H1 (cell line): ENCODE measurements at regions not wholly inside any gene's neighbourhood (a gene's known extent, or its start where the extent isn't known, plus 50 kb on each side); places are given as distances from the start of the nearest gene placed in this dataset.

ENCODE experiments used
- CTCF ChIA-PET: fragments of 300-600 bp; sonication (Branson Sonifier 250); formaldehyde crosslinking; loops from one replicate; lab custom pipeline; 2021; ENCODE audit not compliant: partially characterized antibody; lab: Charles Lee
- POLR2A ChIA-PET: fragments of 300-600 bp; sonication (Branson Sonifier 250); formaldehyde crosslinking; loops from one replicate; lab custom pipeline; 2021; ENCODE audit warnings: inconsistent platforms; ENCODE audit not compliant: partially characterized antibody; lab: Charles Lee
- DNase-seq, 2 experiments: peaks; one replicate each; pipeline versions ENCODE4 v3.0.0 to v3.0.0-alpha.2; 2010 to 2022; ENCODE audit warnings: low spot score in 2 of 2, low read depth in 1 of 2, mixed read lengths in 1 of 2
- FAIRE-seq: peaks from 2 replicates; lab custom pipeline; 2011; peaks lifted over from hg19 to GRCh38; lab: Jason Lieb, UNC
- H2AFZ ChIP-seq: 2 replicates; pipeline ENCODE4 v1.8.1; 2012; ENCODE audit warnings: low read length, inconsistent platforms
- H2AK5ac ChIP-seq: 2 replicates; pipeline ENCODE4 v1.6.1; 2013; ENCODE audit warnings: low read depth, low read length
- H2BK120ac ChIP-seq: replicated peaks from 2 replicates; pipeline ENCODE3; 2013; ENCODE audit warnings: low read depth, low read length, inconsistent platforms
- H2BK12ac ChIP-seq: 2 replicates; pipeline ENCODE4 v1.6.1; 2013; ENCODE audit warnings: low read depth, low read length
- H2BK15ac ChIP-seq: 2 replicates; pipeline ENCODE4 v1.6.1; 2013; ENCODE audit warnings: low read length
- H2BK20ac ChIP-seq: 2 replicates; pipeline ENCODE4 v1.6.1; 2013; ENCODE audit warnings: low read length
- H2BK5ac ChIP-seq: 2 replicates; pipeline ENCODE4 v1.6.1; 2013; ENCODE audit warnings: low read depth, low read length
- H3K14ac ChIP-seq: 2 replicates; pipeline ENCODE4 v1.6.1; 2013; ENCODE audit warnings: inconsistent platforms; ENCODE audit not compliant: insufficient read length
- H3K18ac ChIP-seq: 2 replicates; pipeline ENCODE4 v1.6.1; 2013; ENCODE audit warnings: low read length; ENCODE audit errors: extremely low read depth
- H3K23ac ChIP-seq: 2 replicates; pipeline ENCODE4 v1.6.1; 2013; ENCODE audit warnings: inconsistent platforms; ENCODE audit not compliant: insufficient read length
- H3K23me2 ChIP-seq: 2 replicates; pipeline ENCODE4 v1.6.1; 2013; ENCODE audit warnings: low read depth, low read length
- H3K27ac ChIP-seq: 2 replicates; pipeline ENCODE4 v1.6.1; 2011; ENCODE audit warnings: low read depth, low read length, inconsistent platforms
- H3K27me3 ChIP-seq, 4 experiments: replicated peaks in 1 of 4; 1 replicate in 1 of 4; 2 replicates in 3 of 4; pipeline versions ENCODE4 v1.6.1 to v1.8.1; 2011 to 2013; ENCODE audit warnings: low read length in 3 of 4, mild to moderate bottlenecking in 3 of 4, inconsistent platforms in 2 of 4, mixed read lengths in 2 of 4, moderate library complexity in 1 of 4; ENCODE audit not compliant: control insufficient read depth in 3 of 4, insufficient read depth in 3 of 4; ENCODE audit errors: extremely low read depth in 1 of 4
- H3K36me3 ChIP-seq, 4 experiments: 2 replicates each; pipeline versions ENCODE4 v1.6.1 to v1.8.1; 2011 to 2013; ENCODE audit warnings: mild to moderate bottlenecking in 4 of 4, low read length in 3 of 4, moderate library complexity in 2 of 4, control low read depth in 1 of 4, inconsistent platforms in 1 of 4; ENCODE audit not compliant: insufficient read depth in 4 of 4, control insufficient read depth in 2 of 4
- H3K4ac ChIP-seq: replicated peaks from 2 replicates; pipeline ENCODE3; 2013; ENCODE audit warnings: low read length, low read depth, mixed read lengths, inconsistent platforms; ENCODE audit not compliant: insufficient read length
- H3K4me1 ChIP-seq, 4 experiments: replicated peaks in 1 of 4; 1 replicate in 1 of 4; 2 replicates in 3 of 4; pipeline versions ENCODE4 v1.6.1 to v1.8.1; 2011 to 2013; ENCODE audit warnings: low read length in 3 of 4, inconsistent platforms in 2 of 4, mixed read lengths in 1 of 4; ENCODE audit not compliant: insufficient read depth in 4 of 4, control insufficient read depth in 3 of 4
- H3K4me2 ChIP-seq, 2 experiments: 2 replicates each; pipeline versions ENCODE4 v1.6.1 to v1.8.1; 2011 to 2013; ENCODE audit warnings: low read depth in 2 of 2, low read length in 2 of 2, control low read depth in 1 of 2, inconsistent platforms in 1 of 2, mild to moderate bottlenecking in 1 of 2; ENCODE audit not compliant: insufficient read depth in 1 of 2
- H3K4me3 ChIP-seq, 4 experiments: fragments of 200-600, 300-600 bp in 1 of 4; sonication (generic), shearing (Covaris generic), sonication (Bioruptor Twin) in 1 of 4; 2 replicates each; pipeline versions ENCODE4 v1.5.1 to v1.8.1; 2011 to 2016; ENCODE audit warnings: low read length in 4 of 4, low read depth in 3 of 4, control low read depth in 2 of 4, inconsistent platforms in 2 of 4, mild to moderate bottlenecking in 2 of 4, mixed read lengths in 1 of 4, moderate library complexity in 1 of 4; ENCODE audit not compliant: insufficient read depth in 2 of 4; ENCODE audit errors: extremely low read depth in 1 of 4
- H3K56ac ChIP-seq: replicated peaks from 2 replicates; pipeline ENCODE3; 2013; ENCODE audit warnings: low read depth, mild to moderate bottlenecking, mixed read lengths, low read length, inconsistent platforms; ENCODE audit not compliant: insufficient read length
- H3K79me1 ChIP-seq: 2 replicates; pipeline ENCODE4 v1.6.1; 2013; ENCODE audit warnings: low read depth, low read length, control low read depth
- H3K79me2 ChIP-seq, 2 experiments: 2 replicates each; pipeline versions ENCODE4 v1.6.1 to v1.8.1; 2012 to 2013; ENCODE audit warnings: low read length in 2 of 2, mild to moderate bottlenecking in 2 of 2, inconsistent platforms in 1 of 2; ENCODE audit not compliant: insufficient read depth in 2 of 2, control insufficient read depth in 1 of 2
- H3K9ac ChIP-seq, 4 experiments: replicated peaks in 1 of 4; 1 replicate in 1 of 4; 2 replicates in 3 of 4; pipeline versions ENCODE4 v1.6.1 to v1.8.1; 2011 to 2013; ENCODE audit warnings: low read depth in 3 of 4, low read length in 3 of 4, control low read depth in 2 of 4, mild to moderate bottlenecking in 2 of 4, moderate library complexity in 2 of 4, inconsistent platforms in 1 of 4; ENCODE audit errors: extremely low read depth in 1 of 4
- H3K9me3 ChIP-seq, 2 experiments: 2 replicates each; pipeline versions ENCODE4 v1.6.1 to v1.8.1; 2012 to 2013; ENCODE audit warnings: mild to moderate bottlenecking in 2 of 2, moderate library complexity in 2 of 2, control low read depth in 1 of 2, inconsistent platforms in 1 of 2, low read depth in 1 of 2, low read length in 1 of 2, mixed read lengths in 1 of 2; ENCODE audit not compliant: insufficient read depth in 2 of 2
- H4K20me1 ChIP-seq, 2 experiments: replicated peaks in 1 of 2; 2 replicates each; pipeline versions ENCODE3 to v1.8.1; 2011 to 2013; ENCODE audit warnings: inconsistent platforms in 2 of 2, low read length in 2 of 2, mild to moderate bottlenecking in 1 of 2; ENCODE audit not compliant: insufficient read depth in 2 of 2, control insufficient read depth in 1 of 2
- H4K5ac ChIP-seq: 2 replicates; pipeline ENCODE4 v1.6.1; 2013; ENCODE audit warnings: low read length, low read depth, mixed read lengths, inconsistent platforms; ENCODE audit not compliant: insufficient read length
- H4K8ac ChIP-seq: 2 replicates; pipeline ENCODE4 v1.8.0; 2013; ENCODE audit warnings: mild to moderate bottlenecking, moderate library complexity, low read length, inconsistent platforms; ENCODE audit not compliant: insufficient read depth; ENCODE audit errors: extremely low read depth
- H4K91ac ChIP-seq: replicated peaks from 2 replicates; pipeline ENCODE3; 2013; ENCODE audit warnings: low read length, mixed read lengths, inconsistent platforms; ENCODE audit not compliant: insufficient read length
- BACH1 ChIP-seq: IDR thresholded peaks from 2 replicates; pipeline ENCODE4 v1.6.1; 2012; ENCODE audit warnings: low read length, improper control_type of control experiment
- BCL11A ChIP-seq, 2 experiments: IDR thresholded peaks; one replicate each; pipeline ENCODE4 v1.6.1; 2011; ENCODE audit warnings: low read depth in 2 of 2, low read length in 2 of 2, mild to moderate bottlenecking in 2 of 2
- E2F6 ChIP-seq: IDR thresholded peaks from 2 replicates; pipeline ENCODE4 v1.6.1; 2012; ENCODE audit warnings: inconsistent platforms
- EGR1 ChIP-seq: IDR thresholded peaks from 2 replicates; pipeline ENCODE4 v1.6.1; 2011; ENCODE audit warnings: low read depth, low read length, borderline replicate concordance
- FOSL1 ChIP-seq: IDR thresholded peaks from 2 replicates; pipeline ENCODE4 v1.6.1; 2011; ENCODE audit warnings: mild to moderate bottlenecking, low read depth, low read length, moderate library complexity; ENCODE audit not compliant: insufficient read depth
- GABPA ChIP-seq: IDR thresholded peaks from 2 replicates; pipeline ENCODE4 v1.6.1; 2011; ENCODE audit warnings: mild to moderate bottlenecking, low read length, moderate library complexity, borderline replicate concordance; ENCODE audit not compliant: insufficient read depth
- HDAC6 ChIP-seq: IDR thresholded peaks from one replicate; pipeline ENCODE4 v1.7.1; 2012; ENCODE audit warnings: low read depth, mild to moderate bottlenecking, inconsistent platforms, low read length, moderate library complexity
- MAX ChIP-seq: IDR thresholded peaks from 2 replicates; pipeline ENCODE4 v1.6.1; 2012; ENCODE audit warnings: inconsistent platforms
- NRF1 ChIP-seq: IDR thresholded peaks from 2 replicates; pipeline ENCODE4 v1.6.1; 2011; ENCODE audit warnings: mild to moderate bottlenecking, low read depth, low read length, improper control_type of control experiment
- RNF2 ChIP-seq: fragments of 200-900, 300-1000 bp; sonication (generic); IDR thresholded peaks from 2 replicates; pipeline ENCODE4 v1.7.1; 2016; ENCODE audit warnings: borderline replicate concordance, low read depth, mild to moderate bottlenecking, antibody characterized with exemption, low read length; ENCODE audit not compliant: poor library complexity, severe bottlenecking; ENCODE audit errors: missing control alignments
- TBP ChIP-seq: IDR thresholded peaks from 2 replicates; pipeline ENCODE4 v1.6.1; 2011; ENCODE audit warnings: low read depth, low read length, improper control_type of control experiment
- TCF12 ChIP-seq: IDR thresholded peaks from 2 replicates; pipeline ENCODE4 v1.6.1; 2011; ENCODE audit warnings: low read depth, mild to moderate bottlenecking, low read length
- YY1 ChIP-seq: IDR thresholded peaks from 2 replicates; pipeline ENCODE4 v1.6.1; 2011; ENCODE audit warnings: low read depth, mild to moderate bottlenecking, low read length

GRCh38 chr2:49532702-49533101 lies 378.4 kb upstream of the FSHR start:
- no peak overlapping the region for H2AFZ ChIP-seq
- no peak for DNase-seq
- H2BK12ac ChIP-seq, result no peak overlapping the region
- H3K9me3 ChIP-seq, result peaks cover 13 to 18% of the 10 kb centered on the region in 2 experiments; a peak in 3 of 4 replicates
- no peak overlapping the region for H2BK5ac ChIP-seq
- H3K79me1 ChIP-seq, result no peaks in the 10 kb centered on the region
- peaks cover 0 to 1% (median 0%) of the 10 kb centered on the region in 4 experiments; a peak in 1 of 7 replicates for H3K27me3 ChIP-seq
- H4K5ac ChIP-seq, result no peak overlapping the region
- H3K36me3 ChIP-seq, result no peaks in the 10 kb centered on the region
- FAIRE-seq, result no peak
- H2AK5ac ChIP-seq, result no peak overlapping the region
- H3K4me2 ChIP-seq, result no peak overlapping the region
- no peak overlapping the region for H4K8ac ChIP-seq
- H4K91ac ChIP-seq, result no peak overlapping the region
- no peaks in the 10 kb centered on the region for H3K4me1 ChIP-seq
- H3K4ac ChIP-seq, result no peak overlapping the region
- H2BK15ac ChIP-seq, result no peak overlapping the region
- H3K9ac ChIP-seq, result no peak overlapping the region
- ChIA-PET POLR2A (no interaction called here), CTCF (no interaction called here)
- no peak overlapping the region for H3K4me3 ChIP-seq
- H3K14ac ChIP-seq, result no peak overlapping the region
- TF ChIP-seq FOSL1 (no peak), E2F6 (no peak), RNF2 (no peak), HDAC6 (no peak), TCF12 (no peak), EGR1 (no peak), YY1 (no peak), BACH1 (no peak), MAX (no peak), GABPA (no peak), NRF1 (no peak), TBP (no peak), BCL11A (IDR thresholded peaks at IDR 0.05; ENCODE audit: low read depth in 2 of 2, low read length in 2 of 2) (no peak)
- H2BK20ac ChIP-seq, result no peak overlapping the region
- H3K56ac ChIP-seq, result no peak overlapping the region
- no peak overlapping the region for H3K27ac ChIP-seq
- no peak overlapping the region for H3K18ac ChIP-seq
- no peaks in the 10 kb centered on the region for H4K20me1 ChIP-seq
- H3K23me2 ChIP-seq, result no peaks in the 10 kb centered on the region; the same call in 1 of the 2 replicates
- H3K23ac ChIP-seq, result no peak overlapping the region
- no peaks in the 10 kb centered on the region for H3K79me2 ChIP-seq
- no peak overlapping the region for H2BK120ac ChIP-seq
